Glomerular visceral epithelial cell (primary cell): ENCODE measurements at regions not wholly inside any gene's neighbourhood (a gene's known extent, or its start where the extent isn't known, plus 50 kb on each side); places are given as distances from the start of the nearest gene placed in this dataset.
"Not testable (repeated sequence)": the region's sequence is repeated elsewhere in the genome, so short reads cannot be mapped to it uniquely, and the experiment has no call there.

Source experiments
- DNase-seq: peaks from one replicate; pipeline ENCODE4 v3.0.0-alpha.2; 2016; ENCODE audit errors: extremely low spot score

- DNase-seq = no peak
Measured at GRCh38 chr6:170019818-170020583, 268.6 kb downstream of the ERMARD start.

GRCh38 chr6:170018936-170019817 is 267.8 kb downstream of the ERMARD start:
- no peak for DNase-seq

- no peak for DNase-seq
Measured at GRCh38 chr6:170018422-170018935, 267.1 kb downstream of the ERMARD start.

GRCh38 chr6:170017603-170018320 is 266.3 kb downstream of the ERMARD start:
- no peak for DNase-seq

GRCh38 chr6:170013815-170014214 is 262.4 kb downstream of the ERMARD start:
- DNase-seq = no peak

GRCh38 chr6:170012037-170012330 is 260.6 kb downstream of the ERMARD start:
- DNase-seq = no peak

GRCh38 chr6:170011204-170012036 is 260.0 kb downstream of the ERMARD start:
- no peak for DNase-seq

- DNase-seq = no peak
Measured at GRCh38 chr6:170010665-170011203, 259.3 kb downstream of the ERMARD start.

GRCh38 chr6:170008294-170008785 is 256.9 kb downstream of the ERMARD start:
- no peak for DNase-seq

GRCh38 chr6:170007468-170008293 is 256.3 kb downstream of the ERMARD start:
- no peak for DNase-seq

- no peak for DNase-seq
Measured at GRCh38 chr6:170006900-170007467, 255.6 kb downstream of the ERMARD start.

- DNase-seq = no peak
Measured at GRCh38 chr6:170006071-170006899, 254.9 kb downstream of the ERMARD start.

GRCh38 chr6:170005665-170006064 is 254.2 kb downstream of the ERMARD start:
- DNase-seq = no peak

GRCh38 chr6:170004585-170005210 is 253.3 kb downstream of the ERMARD start:
- DNase-seq = no peak

GRCh38 chr6:170003451-170004160 is 252.2 kb downstream of the ERMARD start:
- DNase-seq = no peak

GRCh38 chr6:170003027-170003426 is 251.6 kb downstream of the ERMARD start:
- DNase-seq = no peak

- DNase-seq = not testable (repeated sequence)
Measured at GRCh38 chr6:170001782-170002181, 250.4 kb downstream of the ERMARD start.
